T-cell (primary cell): ENCODE measurements at regions not wholly inside any gene's neighbourhood (a gene's known extent, or its start where the extent isn't known, plus 50 kb on each side); places are given as distances from the start of the nearest gene placed in this dataset.
"Not testable (repeated sequence)": the region's sequence is repeated elsewhere in the genome, so short reads cannot be mapped to it uniquely, and the experiment has no call there.

ENCODE experiments used
- ATAC-seq, 4 experiments: fragments of 200-7000 bp in 3 of 4; fragments of 150-1000 bp in 1 of 4; cut with Tn5 transposase; replicated peaks in 1 of 4; 1 replicate in 3 of 4; 2 replicates in 1 of 4; pipeline ENCODE4 v1.10.0; 2021; ENCODE audit warnings: moderate library complexity in 3 of 4, mild to moderate bottlenecking in 2 of 4, moderate number of reproducible peaks in 1 of 4
- CTCF ChIA-PET, 2 donors: fragments of 300-600 bp; sonication (Branson Sonifier 250); formaldehyde crosslinking; loops; one replicate each; lab custom pipeline; 2022; ENCODE audit warnings: antibody characterized with exemption in 2 of 2; lab: Charles Lee
- POLR2A ChIA-PET, 2 donors: fragments of 300-600 bp; sonication (Branson Sonifier 250); formaldehyde crosslinking; loops; one replicate each; lab custom pipeline; 2022; ENCODE audit warnings: antibody characterized with exemption in 2 of 2; lab: Charles Lee
- DNase-seq, 35 experiments: peaks; one replicate each; pipeline versions ENCODE4 v3.0.0 to v3.0.0-alpha.2; 2013 to 2023
- H3K27ac ChIP-seq: one replicate; pipeline ENCODE4 v1.5.1; 2013; ENCODE audit warnings: low read length
- H3K27me3 ChIP-seq, 2 experiments: replicated peaks in 1 of 2; 1 replicate in 1 of 2; 2 replicates in 1 of 2; pipeline versions ENCODE4 v1.6.1 to v1.7.0; 2013; ENCODE audit warnings: low read length in 1 of 2, mixed read lengths in 1 of 2; ENCODE audit not compliant: control insufficient read depth in 2 of 2, insufficient read depth in 2 of 2; ENCODE audit errors: extremely low read depth in 1 of 2
- H3K36me3 ChIP-seq, 2 donors: 1 replicate in 1 of 2; 2 replicates in 1 of 2; pipeline versions ENCODE4 v1.6.1 to v1.7.0; 2013; ENCODE audit warnings: low read length in 1 of 2; ENCODE audit not compliant: control insufficient read depth in 2 of 2, insufficient read depth in 1 of 2; ENCODE audit errors: extremely low read depth in 1 of 2
- H3K4me1 ChIP-seq, 2 experiments: 1 replicate in 1 of 2; 2 replicates in 1 of 2; pipeline versions ENCODE4 v1.6.1 to v1.7.0; 2013; ENCODE audit warnings: low read length in 2 of 2, mixed read lengths in 1 of 2; ENCODE audit not compliant: insufficient read depth in 2 of 2, control insufficient read depth in 1 of 2; ENCODE audit errors: extremely low read depth in 1 of 2
- H3K4me3 ChIP-seq, 2 donors: 1 replicate in 1 of 2; 2 replicates in 1 of 2; pipeline versions ENCODE4 v1.5.1 to v1.7.0; 2013; ENCODE audit warnings: mild to moderate bottlenecking in 2 of 2, low read length in 1 of 2, moderate library complexity in 1 of 2; ENCODE audit not compliant: control insufficient read depth in 1 of 2; ENCODE audit errors: extremely low read depth in 1 of 2
- H3K9me3 ChIP-seq: 2 replicates; pipeline ENCODE4 v1.7.0; 2013
- H3K27ac Mint-ChIP-seq, 2 donors: one replicate each; pipeline ENCODE4 v1.8.0; 2020 to 2021; ENCODE audit warnings: mild to moderate bottlenecking in 2 of 2, mixed read lengths in 2 of 2
- H3K27me3 Mint-ChIP-seq, 2 donors: one replicate each; pipeline ENCODE4 v1.8.0; 2021 to 2022; ENCODE audit warnings: mixed read lengths in 2 of 2
- H3K36me3 Mint-ChIP-seq: one replicate; pipeline ENCODE4 v1.8.0; 2021; ENCODE audit warnings: mixed read lengths
- H3K4me1 Mint-ChIP-seq, 3 donors: one replicate each; pipeline ENCODE4 v1.8.0; 2020 to 2022; ENCODE audit warnings: mixed read lengths in 3 of 3, mild to moderate bottlenecking in 1 of 3
- H3K4me3 Mint-ChIP-seq, 3 donors: one replicate each; pipeline ENCODE4 v1.8.0; 2020 to 2022; ENCODE audit warnings: mild to moderate bottlenecking in 3 of 3, mixed read lengths in 3 of 3, moderate library complexity in 3 of 3
- H3K9me3 Mint-ChIP-seq, 3 donors: one replicate each; pipeline ENCODE4 v1.8.0; 2020 to 2022; ENCODE audit warnings: mixed read lengths in 3 of 3
- WGBS: methylation state at CpG from one replicate; pipeline ENCODE4 v1.1.5; 2013; ENCODE audit warnings: missing lambda C conversion rate; ENCODE audit not compliant: insufficient coverage; 5-methylcytosine and 5-hydroxymethylcytosine counted together

DNA sequence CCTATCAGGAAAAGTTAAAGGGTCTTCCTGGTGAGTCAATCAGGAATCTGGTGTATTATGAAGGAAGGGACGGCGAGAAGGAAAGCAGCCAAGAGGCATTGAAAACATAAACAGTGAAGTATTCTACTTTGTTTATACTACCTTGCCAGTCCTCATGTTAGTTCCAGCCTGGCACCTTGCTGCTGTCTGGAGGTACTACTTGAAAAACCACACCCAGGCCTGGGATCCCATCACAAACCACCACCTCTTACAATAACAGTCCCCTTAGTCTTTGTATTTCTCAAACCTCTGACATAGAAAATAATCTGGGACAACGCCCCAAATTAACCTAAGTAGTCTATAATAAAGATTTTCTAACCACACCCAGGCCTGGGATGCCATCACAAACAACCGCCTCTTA, 676.7 kb upstream of the SOX9 start:
- no peak overlapping the region for H3K27ac ChIP-seq
- POLR2A ChIA-PET: interaction anchor here in 1 of 2 donors (1.2 kb wide), 1 partner anchor 10 kb away, joined by 3 read pairs; no protein-coding TSS in a partner anchor
- WGBS: 67% methylated on average over 1 of the region's 4 CpGs

DNA sequence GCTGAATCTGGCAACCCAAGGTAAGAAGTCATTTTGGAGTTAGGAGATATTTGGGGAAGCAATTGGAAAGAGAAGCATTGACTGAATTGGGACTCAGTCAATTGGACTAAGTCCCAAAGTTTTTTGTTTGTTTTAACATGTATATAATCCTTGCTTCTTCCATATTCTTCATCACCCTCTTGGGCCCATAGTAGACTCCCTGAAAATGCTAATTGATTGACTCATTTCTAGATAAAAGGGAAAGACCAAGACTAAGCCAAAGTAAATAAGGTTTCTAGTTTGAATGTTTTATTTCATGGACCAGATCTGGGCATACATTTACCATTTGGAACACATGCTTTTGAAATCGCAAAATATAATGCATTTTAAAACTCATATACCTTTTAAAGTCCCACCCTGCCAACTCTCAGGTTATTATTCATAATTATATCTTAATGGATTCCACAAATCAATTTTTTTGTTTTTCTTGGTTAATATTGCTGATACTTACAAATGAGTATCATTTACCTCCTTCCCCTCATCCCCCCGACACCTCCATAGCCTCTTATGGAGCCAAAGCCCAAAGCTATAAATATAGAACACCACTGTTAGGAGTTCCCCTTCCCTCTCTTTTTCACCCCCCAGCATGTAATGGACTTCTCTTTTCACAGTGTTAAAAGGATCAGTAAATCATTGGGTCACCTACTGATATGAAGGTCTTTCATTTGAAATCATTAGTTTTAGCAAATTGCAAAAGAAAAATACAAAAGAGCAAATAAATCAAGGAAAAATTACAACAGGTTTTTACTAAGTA, 674.0 kb upstream of the SOX9 start:
- H3K36me3 Mint-ChIP-seq: no peaks in the 10 kb centered on the region
- H3K4me1 ChIP-seq: no peaks in the 10 kb centered on the region

More for the DNA sequence above, 676.7 kb upstream of the SOX9 start:
- Mint-ChIP-seq H3K4me3 (no peak overlapping the region), H3K27me3 (peaks cover 0 to 3% of the 10 kb centered on the region in 2 donors), H3K4me1 (no peaks in the 10 kb centered on the region), H3K27ac (no peak overlapping the region), H3K36me3 (no peaks in the 10 kb centered on the region), H3K9me3 (peaks cover 3 to 11% (median 9%) of the 10 kb centered on the region in 3 donors)
- Histone ChIP-seq H3K4me1 (no peaks in the 10 kb centered on the region), H3K4me3 (no peak overlapping the region), H3K9me3 (no peaks in the 10 kb centered on the region), H3K36me3 (no peaks in the 10 kb centered on the region), H3K27me3 (no peaks in the 10 kb centered on the region)
- CTCF ChIA-PET: no interaction called here
- DNase-seq: no peak
- ATAC-seq: no peak

DNA sequence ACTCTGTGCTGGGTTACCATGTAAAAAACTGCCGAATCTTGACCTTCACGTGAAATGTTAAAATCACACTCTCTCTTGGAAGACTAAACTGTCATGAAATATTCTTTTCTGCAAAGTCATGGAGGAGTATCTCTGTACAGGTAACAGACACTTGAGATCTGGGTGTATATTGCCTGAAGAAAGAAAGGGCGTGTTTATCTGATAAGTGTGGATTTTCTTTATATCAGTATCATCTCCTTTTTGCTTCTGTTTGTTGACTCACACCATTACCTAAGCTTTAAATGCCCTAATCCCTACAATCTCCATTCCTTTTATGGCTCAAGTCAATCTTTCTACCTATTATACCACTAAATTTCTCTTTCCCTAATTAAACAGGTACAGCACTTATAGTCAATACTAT, 673.2 kb upstream of the SOX9 start:
- CTCF ChIA-PET: no interaction called here
- H3K27ac ChIP-seq: no peak overlapping the region
- no peaks in the 10 kb centered on the region for H3K4me1 Mint-ChIP-seq
- H3K27ac Mint-ChIP-seq: no peak overlapping the region
- DNase-seq (no peak), ATAC-seq (no peak)
- H3K4me1 ChIP-seq: no peaks in the 10 kb centered on the region
- peaks cover 6 to 10% (median 8%) of the 10 kb centered on the region in 3 donors for H3K9me3 Mint-ChIP-seq
- WGBS: no CpG with 5 or more reads among the region's 3 CpGs
- POLR2A ChIA-PET: no interaction called here
- no peaks in the 10 kb centered on the region for H3K36me3 ChIP-seq
- H3K36me3 Mint-ChIP-seq: no peaks in the 10 kb centered on the region
- no peaks in the 10 kb centered on the region for H3K9me3 ChIP-seq
- no peaks in the 10 kb centered on the region for H3K27me3 Mint-ChIP-seq
- H3K27me3 ChIP-seq: no peaks in the 10 kb centered on the region
- H3K4me3 Mint-ChIP-seq: no peak overlapping the region
- no peak overlapping the region for H3K4me3 ChIP-seq

More for the DNA sequence above, 674.0 kb upstream of the SOX9 start:
- ATAC-seq: no peak
- Histone ChIP-seq H3K9me3 (no peaks in the 10 kb centered on the region), H3K27me3 (no peaks in the 10 kb centered on the region), H3K27ac (no peak overlapping the region), H3K36me3 (no peaks in the 10 kb centered on the region), H3K4me3 (no peak overlapping the region)
- H3K4me3 Mint-ChIP-seq: no peak overlapping the region
- peaks cover 6 to 10% (median 8%) of the 10 kb centered on the region in 3 donors for H3K9me3 Mint-ChIP-seq
- no peaks in the 10 kb centered on the region for H3K4me1 Mint-ChIP-seq
- 50% methylated on average over 1 of the region's 2 CpGs for WGBS
- CTCF ChIA-PET: no interaction called here
- H3K27ac Mint-ChIP-seq: no peak overlapping the region
- no peak for DNase-seq
- POLR2A ChIA-PET: no interaction called here
- H3K27me3 Mint-ChIP-seq: no peaks in the 10 kb centered on the region

DNA sequence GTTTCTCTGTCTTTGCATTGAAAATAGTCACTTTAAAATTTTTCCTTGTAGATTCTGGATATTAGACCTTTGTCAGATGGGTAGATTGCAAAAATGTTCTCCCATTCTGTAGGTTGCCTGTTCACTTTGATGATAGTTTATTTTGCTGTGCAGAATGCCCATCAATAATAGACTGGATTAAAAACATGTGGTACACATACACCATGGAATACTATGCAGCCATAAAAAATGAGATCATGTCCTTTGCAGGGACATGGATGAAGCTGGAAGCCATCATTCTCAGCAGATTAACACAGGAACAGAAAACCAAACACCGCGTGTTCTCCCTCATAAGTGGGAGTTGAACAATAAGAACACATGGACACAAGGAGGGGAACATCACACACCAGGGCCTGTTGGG, 670.2 kb upstream of the SOX9 start:
- H3K4me3 Mint-ChIP-seq, H3K27ac Mint-ChIP-seq, H3K27me3 Mint-ChIP-seq, CTCF ChIA-PET, H3K4me1 ChIP-seq, H3K36me3 Mint-ChIP-seq, H3K27me3 ChIP-seq, H3K4me1 Mint-ChIP-seq, H3K36me3 ChIP-seq, H3K9me3 ChIP-seq, H3K27ac ChIP-seq, POLR2A ChIA-PET, DNase-seq, H3K4me3 ChIP-seq, ATAC-seq: not testable (repeated sequence)
- no CpG with 5 or more reads among the region's 2 CpGs for WGBS
- peaks cover 6 to 10% (median 8%) of the 10 kb centered on the region in 3 donors for H3K9me3 Mint-ChIP-seq

DNA sequence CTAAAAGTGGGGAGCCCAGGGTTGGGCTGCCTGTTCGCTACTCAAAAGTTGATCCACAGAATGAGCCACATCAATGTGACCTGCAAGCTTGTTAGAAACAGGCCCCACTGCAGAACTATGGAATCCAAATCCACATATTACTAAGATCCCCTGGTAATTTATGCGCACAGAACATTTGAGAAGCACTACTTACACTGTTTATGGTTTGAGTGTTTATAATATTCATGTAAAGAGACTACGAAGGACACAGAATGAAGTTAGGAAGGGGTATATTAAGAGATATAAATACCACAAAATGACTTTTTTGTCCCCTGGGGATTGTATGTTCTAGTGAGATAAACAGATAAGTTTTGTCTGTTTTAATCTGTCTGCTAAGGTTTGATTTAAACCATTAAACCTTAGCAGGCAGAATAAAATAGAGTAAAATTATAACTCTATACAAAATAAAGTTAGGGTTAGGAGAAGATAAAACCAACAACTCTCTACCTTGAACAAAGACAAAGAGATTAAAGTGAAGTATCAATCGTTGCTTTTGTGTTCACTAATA, 666.9 kb upstream of the SOX9 start:
- no CpG with 5 or more reads among the region's 4 CpGs for WGBS
- H3K27me3 Mint-ChIP-seq: no peaks in the 10 kb centered on the region
- no peaks in the 10 kb centered on the region for H3K27me3 ChIP-seq

DNA sequence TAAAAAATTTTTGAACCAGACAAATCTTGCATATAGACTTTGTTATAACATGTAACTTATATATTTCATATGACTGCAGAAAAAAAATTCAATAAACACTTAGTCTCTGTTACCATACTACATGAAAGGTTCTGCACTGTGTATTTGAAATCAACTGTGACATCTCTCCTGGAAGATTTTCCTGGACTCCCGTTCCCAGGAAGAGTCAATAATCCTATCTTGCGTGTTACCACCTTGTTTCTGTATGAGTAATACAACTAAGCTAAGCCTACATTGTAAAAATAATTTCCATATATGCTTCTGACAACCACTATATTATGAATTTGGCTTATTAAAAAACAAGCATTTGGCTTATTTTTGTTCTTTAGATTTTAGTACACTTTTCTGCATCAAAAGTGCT, 665.6 kb upstream of the SOX9 start:
- ATAC-seq (no peak), DNase-seq (no peak)
- CTCF ChIA-PET: no interaction called here
- Histone ChIP-seq H3K36me3 (no peaks in the 10 kb centered on the region), H3K9me3 (no peaks in the 10 kb centered on the region), H3K4me1 (no peaks in the 10 kb centered on the region), H3K4me3 (no peak overlapping the region), H3K27me3 (no peaks in the 10 kb centered on the region), H3K27ac (no peak overlapping the region)
- Mint-ChIP-seq H3K27ac (no peak overlapping the region), H3K27me3 (no peaks in the 10 kb centered on the region), H3K36me3 (no peaks in the 10 kb centered on the region), H3K4me3 (no peak overlapping the region), H3K9me3 (peaks cover 0 to 7% (median 3%) of the 10 kb centered on the region in 3 donors), H3K4me1 (no peaks in the 10 kb centered on the region)
- POLR2A ChIA-PET: no interaction called here
- no CpG with 5 or more reads among the region's 2 CpGs for WGBS

More for the DNA sequence above, 666.9 kb upstream of the SOX9 start:
- ATAC-seq (no peak), DNase-seq (no peak)
- Mint-ChIP-seq H3K9me3 (peaks cover 3 to 6% (median 4%) of the 10 kb centered on the region in 3 donors), H3K36me3 (no peaks in the 10 kb centered on the region), H3K4me1 (no peaks in the 10 kb centered on the region), H3K4me3 (no peak overlapping the region), H3K27ac (no peak overlapping the region)
- ChIA-PET CTCF (no interaction called here), POLR2A (no interaction called here)
- Histone ChIP-seq H3K4me1 (no peaks in the 10 kb centered on the region), H3K36me3 (no peaks in the 10 kb centered on the region), H3K27ac (no peak overlapping the region), H3K9me3 (no peaks in the 10 kb centered on the region), H3K4me3 (no peak overlapping the region)
